CD14-positive monocyte (primary cell): ENCODE measurements at regions not wholly inside any gene's neighbourhood (a gene's known extent, or its start where the extent isn't known, plus 50 kb on each side); places are given as distances from the start of the nearest gene placed in this dataset.

Experiments used
- DNase-seq, 3 donors: peaks; one replicate each; pipeline ENCODE4 v3.0.0-alpha.2; 2011 to 2022
- H2AFZ ChIP-seq: 2 replicates; pipeline ENCODE4 v1.6.0; 2012; ENCODE audit warnings: mild to moderate bottlenecking, low read depth, low read length, inconsistent platforms; ENCODE audit not compliant: insufficient read depth, poor library complexity, severe bottlenecking
- H3K27ac ChIP-seq, 2 donors: 1 replicate in 1 of 2; 2 replicates in 1 of 2; pipeline ENCODE4 v1.5.1; 2012 to 2013; ENCODE audit warnings: low read length in 2 of 2, control low read depth in 1 of 2, inconsistent platforms in 1 of 2, low read depth in 1 of 2, mild to moderate bottlenecking in 1 of 2
- H3K27me3 ChIP-seq, 2 donors: one replicate each; pipeline versions ENCODE4 v1.6.0 to v1.6.1; 2011 to 2013; ENCODE audit warnings: low read length in 2 of 2; ENCODE audit not compliant: control insufficient read depth in 2 of 2, insufficient read depth in 2 of 2
- H3K36me3 ChIP-seq, 2 donors: replicated peaks in 1 of 2; 1 replicate in 1 of 2; 2 replicates in 1 of 2; pipeline versions ENCODE4 v1.5.1 to v1.6.1; 2012 to 2013; ENCODE audit warnings: low read length in 2 of 2, control low read depth in 1 of 2, inconsistent platforms in 1 of 2, mild to moderate bottlenecking in 1 of 2; ENCODE audit not compliant: insufficient read depth in 2 of 2, control insufficient read depth in 1 of 2
- H3K4me1 ChIP-seq, 2 donors: 1 replicate in 1 of 2; 2 replicates in 1 of 2; pipeline versions ENCODE4 v1.5.1 to v1.6.1; 2012 to 2013; ENCODE audit warnings: low read length in 2 of 2, control low read depth in 1 of 2, inconsistent platforms in 1 of 2, mild to moderate bottlenecking in 1 of 2, moderate library complexity in 1 of 2; ENCODE audit not compliant: insufficient read depth in 2 of 2, control insufficient read depth in 1 of 2
- H3K4me2 ChIP-seq: replicated peaks from 2 replicates; pipeline ENCODE3; 2012; ENCODE audit warnings: low read length, moderate library complexity, mild to moderate bottlenecking; ENCODE audit not compliant: poor library complexity, severe bottlenecking; ENCODE audit errors: extremely low read depth
- H3K4me3 ChIP-seq, 3 experiments: fragments of 200-600 bp in 1 of 3; sonication (generic) in 1 of 3; replicated peaks in 1 of 3; 1 replicate in 2 of 3; 2 replicates in 1 of 3; pipeline ENCODE4 v1.5.1; 2011 to 2013; ENCODE audit warnings: low read length in 3 of 3, mild to moderate bottlenecking in 3 of 3, control low read depth in 2 of 3, low read depth in 2 of 3, inconsistent platforms in 1 of 3, moderate library complexity in 1 of 3
- H3K79me2 ChIP-seq: 2 replicates; pipeline ENCODE4 v1.6.0; 2012; ENCODE audit warnings: mild to moderate bottlenecking, control low read depth, inconsistent platforms, low read length, moderate library complexity; ENCODE audit not compliant: insufficient read depth
- H3K9ac ChIP-seq: 2 replicates; pipeline ENCODE4 v1.6.0; 2017; ENCODE audit warnings: low read length, mild to moderate bottlenecking; ENCODE audit not compliant: insufficient read depth, poor library complexity, severe bottlenecking
- H3K9me3 ChIP-seq, 2 donors: replicated peaks in 1 of 2; 1 replicate in 1 of 2; 2 replicates in 1 of 2; pipeline versions ENCODE4 v1.5.1 to v1.6.1; 2012 to 2013; ENCODE audit warnings: low read length in 2 of 2, control low read depth in 1 of 2; ENCODE audit not compliant: control insufficient read depth in 1 of 2, insufficient read depth in 1 of 2
- H4K20me1 ChIP-seq: 2 replicates; pipeline ENCODE4 v1.6.0; 2012; ENCODE audit warnings: mild to moderate bottlenecking, low read length, control low read depth, moderate library complexity; ENCODE audit not compliant: insufficient read depth
- H3K27ac Mint-ChIP-seq, 7 donors: one replicate each; pipeline ENCODE4 v1.8.0; 2020; ENCODE audit warnings: mild to moderate bottlenecking in 7 of 7, mixed read lengths in 7 of 7, moderate library complexity in 6 of 7, inconsistent platforms in 2 of 7
- H3K27me3 Mint-ChIP-seq, 3 donors: one replicate each; pipeline ENCODE4 v1.8.0; 2021 to 2022; ENCODE audit warnings: low read depth in 3 of 3, mild to moderate bottlenecking in 3 of 3, mixed read lengths in 3 of 3, moderate library complexity in 3 of 3, inconsistent platforms in 1 of 3
- H3K36me3 Mint-ChIP-seq, 2 donors: one replicate each; pipeline ENCODE4 v1.8.0; 2020; ENCODE audit warnings: mixed read lengths in 2 of 2, inconsistent platforms in 1 of 2, mild to moderate bottlenecking in 1 of 2
- H3K4me1 Mint-ChIP-seq: one replicate; pipeline ENCODE4 v1.8.0; 2020; ENCODE audit warnings: mild to moderate bottlenecking, mixed read lengths
- H3K4me3 Mint-ChIP-seq, 2 donors: one replicate each; pipeline ENCODE4 v1.8.0; 2020; ENCODE audit warnings: mild to moderate bottlenecking in 2 of 2, mixed read lengths in 2 of 2, moderate library complexity in 1 of 2
- H3K9me3 Mint-ChIP-seq, 7 donors: one replicate each; pipeline ENCODE4 v1.8.0; 2020 to 2022; ENCODE audit warnings: mixed read lengths in 7 of 7, mild to moderate bottlenecking in 6 of 7, moderate library complexity in 6 of 7, inconsistent platforms in 2 of 7
- WGBS: methylation state at CpG from one replicate; pipeline ENCODE4 v1.1.5; 2013; ENCODE audit warnings: missing lambda C conversion rate; ENCODE audit not compliant: insufficient coverage; 5-methylcytosine and 5-hydroxymethylcytosine counted together
- intact Hi-C, 2 donors: fragments of 100-400 bp; cut with micrococcal nuclease; formaldehyde crosslinking; loops; one replicate each; pipeline versions ENCODE4 v1.15.0 to v1.15.1; 2023
- TF ChIP-seq, protein P1 (sequence below): fragments of 200-600 bp; IDR thresholded peaks from one replicate; pipeline ENCODE4 v1.8.0; 2022; ENCODE audit warnings: antibody characterized with exemption, mild to moderate bottlenecking

DNA sequence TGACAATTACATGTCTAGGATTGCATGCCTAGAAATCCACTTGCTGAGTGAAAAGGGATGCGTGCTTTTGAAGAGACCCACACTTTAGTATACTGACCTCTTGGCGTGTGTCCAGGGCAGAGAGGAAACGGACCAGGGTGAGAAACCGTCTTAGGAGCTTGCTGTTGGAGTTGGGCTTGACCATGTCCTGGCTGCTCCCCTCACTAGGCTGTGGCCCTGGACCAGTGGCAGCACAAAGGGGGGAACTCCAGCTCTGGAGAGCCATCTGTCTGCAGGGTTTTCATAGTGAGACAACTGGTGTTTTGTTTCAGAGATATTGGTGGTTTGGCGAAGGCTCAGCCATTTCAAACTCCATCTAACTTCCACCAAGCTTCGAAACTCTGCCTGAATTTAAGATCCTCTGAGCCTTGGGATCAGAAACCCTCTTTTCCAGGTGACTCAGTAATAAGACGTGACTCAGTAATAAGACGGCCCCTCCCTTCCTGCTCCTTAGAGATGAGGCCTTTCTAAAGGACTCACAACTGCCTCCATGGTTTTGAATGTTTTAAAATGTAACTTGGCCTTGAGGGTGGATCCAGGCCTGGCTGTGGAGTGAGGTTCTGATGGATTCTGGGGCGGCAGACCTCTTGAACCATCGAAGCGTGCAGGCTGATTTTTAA is 165.8 kb downstream of the MELK start:
- peaks cover 4% of the 10 kb centered on the region for H3K4me1 Mint-ChIP-seq
- H3K4me3 ChIP-seq = no peak overlapping the region

DNA sequence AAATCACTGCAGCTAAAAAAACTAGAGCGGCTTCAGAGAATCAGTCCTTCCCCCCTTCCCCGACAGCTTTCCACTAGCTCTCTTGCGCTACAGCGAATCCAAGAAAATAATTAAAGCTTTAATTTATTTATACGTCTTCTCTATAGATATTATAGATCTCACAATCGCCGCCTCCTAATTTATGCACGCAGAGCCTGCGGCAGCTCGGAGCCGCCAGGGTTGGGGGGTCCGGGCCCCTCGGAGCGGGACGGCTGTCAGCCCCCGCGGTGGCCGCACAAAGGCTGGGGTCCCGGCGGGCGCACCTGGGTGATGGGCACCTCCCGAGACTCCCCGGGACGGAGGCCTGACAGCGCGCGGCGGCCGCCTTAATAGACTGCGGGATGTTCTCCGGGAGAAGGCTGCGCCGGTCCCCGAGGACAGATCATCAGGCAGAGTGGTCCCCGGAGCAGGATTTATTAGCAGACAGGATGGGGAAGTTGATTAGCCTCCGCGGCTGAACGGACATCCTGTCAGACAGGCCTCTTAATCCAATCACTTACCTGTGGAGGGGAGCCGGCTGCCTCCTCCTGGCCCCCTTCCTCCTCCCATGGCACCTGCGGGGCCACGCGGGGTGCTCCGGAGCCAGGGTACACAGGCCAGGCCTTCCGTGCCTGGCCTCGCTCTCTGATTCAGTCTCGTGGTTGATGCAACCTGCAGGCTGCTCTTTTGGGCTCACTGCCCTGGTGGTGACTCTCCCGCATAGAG is 166.8 kb downstream of the MELK start:
- intact Hi-C loops = no loop called here
- no peak overlapping the region for H3K9ac ChIP-seq
- H3K4me3 ChIP-seq = no peak overlapping the region
- H3K27ac ChIP-seq = no peak overlapping the region
- H3K4me1 Mint-ChIP-seq = peaks cover 4% of the 10 kb centered on the region
- no peaks in the 10 kb centered on the region for H4K20me1 ChIP-seq
- WGBS = 7% methylated on average over 37 of the region's 47 CpGs
- DNase-seq = no peak
- peaks cover 0 to 2% of the 10 kb centered on the region in 2 donors for H3K9me3 ChIP-seq
- H3K4me1 ChIP-seq = no peaks in the 10 kb centered on the region
- peaks cover 39 to 53% (median 40%) of the 10 kb centered on the region in 3 donors for H3K27me3 Mint-ChIP-seq
- H3K36me3 Mint-ChIP-seq = no peaks in the 10 kb centered on the region
- peaks cover 0 to 2% (median 0%) of the 10 kb centered on the region in 7 donors for H3K9me3 Mint-ChIP-seq
- TF ChIP-seq, protein P1, sequence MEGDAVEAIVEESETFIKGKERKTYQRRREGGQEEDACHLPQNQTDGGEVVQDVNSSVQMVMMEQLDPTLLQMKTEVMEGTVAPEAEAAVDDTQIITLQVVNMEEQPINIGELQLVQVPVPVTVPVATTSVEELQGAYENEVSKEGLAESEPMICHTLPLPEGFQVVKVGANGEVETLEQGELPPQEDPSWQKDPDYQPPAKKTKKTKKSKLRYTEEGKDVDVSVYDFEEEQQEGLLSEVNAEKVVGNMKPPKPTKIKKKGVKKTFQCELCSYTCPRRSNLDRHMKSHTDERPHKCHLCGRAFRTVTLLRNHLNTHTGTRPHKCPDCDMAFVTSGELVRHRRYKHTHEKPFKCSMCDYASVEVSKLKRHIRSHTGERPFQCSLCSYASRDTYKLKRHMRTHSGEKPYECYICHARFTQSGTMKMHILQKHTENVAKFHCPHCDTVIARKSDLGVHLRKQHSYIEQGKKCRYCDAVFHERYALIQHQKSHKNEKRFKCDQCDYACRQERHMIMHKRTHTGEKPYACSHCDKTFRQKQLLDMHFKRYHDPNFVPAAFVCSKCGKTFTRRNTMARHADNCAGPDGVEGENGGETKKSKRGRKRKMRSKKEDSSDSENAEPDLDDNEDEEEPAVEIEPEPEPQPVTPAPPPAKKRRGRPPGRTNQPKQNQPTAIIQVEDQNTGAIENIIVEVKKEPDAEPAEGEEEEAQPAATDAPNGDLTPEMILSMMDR = no peak
- no peaks in the 10 kb centered on the region for H3K79me2 ChIP-seq
- H3K4me2 ChIP-seq = no peak overlapping the region
- H3K27ac Mint-ChIP-seq = no peak overlapping the region
- H2AFZ ChIP-seq = peak overlapping the region; percentile 21
- H3K36me3 ChIP-seq = no peaks in the 10 kb centered on the region
- H3K27me3 ChIP-seq = peaks cover 25 to 35% of the 10 kb centered on the region in 2 donors
- H3K4me3 Mint-ChIP-seq = peak overlapping the region in 1 of 2 donors; percentile 62

More for the DNA sequence above, 165.8 kb downstream of the MELK start:
- H3K9me3 ChIP-seq = peaks cover 0 to 2% of the 10 kb centered on the region in 2 donors
- peaks cover 25 to 35% of the 10 kb centered on the region in 2 donors for H3K27me3 ChIP-seq
- H3K79me2 ChIP-seq = no peaks in the 10 kb centered on the region
- no peak overlapping the region for H3K27ac Mint-ChIP-seq
- no peaks in the 10 kb centered on the region for H3K36me3 ChIP-seq
- H3K36me3 Mint-ChIP-seq = no peaks in the 10 kb centered on the region
- peaks cover 0 to 2% (median 0%) of the 10 kb centered on the region in 7 donors for H3K9me3 Mint-ChIP-seq
- H3K9ac ChIP-seq = no peak overlapping the region
- no peaks in the 10 kb centered on the region for H4K20me1 ChIP-seq
- no peak overlapping the region for H3K27ac ChIP-seq
- H3K4me3 Mint-ChIP-seq = peak overlapping the region in 1 of 2 donors; percentile 35
- H3K4me2 ChIP-seq = no peak overlapping the region
- 77% methylated on average over 5 of the region's 11 CpGs for WGBS
- no peak overlapping the region for H2AFZ ChIP-seq
- H3K4me1 ChIP-seq = no peaks in the 10 kb centered on the region
- TF ChIP-seq, protein P1 = no peak
- peaks cover 39 to 51% (median 40%) of the 10 kb centered on the region in 3 donors for H3K27me3 Mint-ChIP-seq
- no peak for DNase-seq
- intact Hi-C loops = no loop called here
